GM12801 (cell line): ENCODE measurements at regions not wholly inside any gene's neighbourhood (a gene's known extent, or its start where the extent isn't known, plus 50 kb on each side); places are given as distances from the start of the nearest gene placed in this dataset.

ENCODE experiments used
- CTCF ChIP-seq: IDR thresholded peaks from one replicate; pipeline ENCODE4 v1.5.1; 2011; ENCODE audit warnings: control low read depth; ENCODE audit not compliant: insufficient read length; ENCODE audit errors: extremely low read depth

- TF ChIP-seq CTCF: no peak
These were observed 1676.1 kb upstream of the TENM3 start for GRCh38 chr4:180567080-180567479.

GRCh38 chr4:180571516-180572055, 1671.6 kb upstream of the TENM3 start:
- TF ChIP-seq CTCF: no peak

GRCh38 chr4:180578175-180578574, 1665.0 kb upstream of the TENM3 start:
- TF ChIP-seq CTCF: no peak

- no peak for TF ChIP-seq CTCF
These were observed 1662.1 kb upstream of the TENM3 start for GRCh38 chr4:180581061-180581460.

- TF ChIP-seq CTCF: no peak
These were observed 1655.8 kb upstream of the TENM3 start for GRCh38 chr4:180587379-180587778.

- TF ChIP-seq CTCF: no peak
These were observed 1653.6 kb upstream of the TENM3 start for GRCh38 chr4:180589575-180589974.

GRCh38 chr4:180596888-180597483, 1646.2 kb upstream of the TENM3 start:
- no peak for TF ChIP-seq CTCF
